ENCODE measurements at regions not wholly inside any gene's neighbourhood (a gene's known extent, or its start where the extent isn't known, plus 50 kb on each side); places are given as distances from the start of the nearest gene placed in this dataset.

GRCh38 chr6:146893690-146894089 lies 294.9 kb downstream of the ADGB start:
- no peak overlapping the region for H3K27ac ChIP-seq (ENCODE audit: low read depth in 2 of 2, low read length in 2 of 2)
- H3K36me3 ChIP-seq (ENCODE audit: control insufficient read depth in 2 of 3, insufficient read depth in 3 of 3, low read length in 3 of 3), result no peaks in the 10 kb centered on the region
- intact Hi-C loops (cut with DNase I), result no loop called here
- H3K9ac ChIP-seq (ENCODE audit: low read length in 3 of 3), result no peak overlapping the region
- H3K4me1 ChIP-seq (ENCODE audit: control insufficient read depth in 2 of 3, insufficient read depth in 2 of 3, low read depth in 1 of 3, low read length in 3 of 3), result no peaks in the 10 kb centered on the region
- H3K4me3 ChIP-seq (ENCODE audit: low read length in 3 of 3), result no peak overlapping the region
- FAIRE-seq (no peak), DNase-seq (no peak)
- H3K27me3 ChIP-seq (ENCODE audit: control insufficient read depth, insufficient read depth, low read length), result no peaks in the 10 kb centered on the region
- H3K9me3 ChIP-seq (ENCODE audit: control insufficient read depth in 2 of 3, insufficient read depth in 1 of 3, low read length in 3 of 3), result no peaks in the 10 kb centered on the region
- no peak for TF ChIP-seq CTCF (IDR thresholded peaks at IDR 0.05; ENCODE audit: borderline replicate concordance, extremely low read depth, insufficient read depth)

- FAIRE-seq, result no peak
- no peak for DNase-seq
- TF ChIP-seq CTCF (IDR thresholded peaks at IDR 0.05; ENCODE audit: borderline replicate concordance, extremely low read depth, insufficient read depth), result no peak
- Histone ChIP-seq H3K9ac (ENCODE audit: low read length in 3 of 3) (no peak overlapping the region), H3K9me3 (ENCODE audit: control insufficient read depth in 2 of 3, insufficient read depth in 1 of 3, low read length in 3 of 3) (no peaks in the 10 kb centered on the region), H3K36me3 (ENCODE audit: control insufficient read depth in 2 of 3, insufficient read depth in 3 of 3, low read length in 3 of 3) (no peaks in the 10 kb centered on the region), H3K4me3 (ENCODE audit: low read length in 3 of 3) (no peak overlapping the region), H3K27me3 (ENCODE audit: control insufficient read depth, insufficient read depth, low read length) (no peaks in the 10 kb centered on the region), H3K27ac (ENCODE audit: low read depth in 2 of 2, low read length in 2 of 2) (no peak overlapping the region), H3K4me1 (ENCODE audit: control insufficient read depth in 2 of 3, insufficient read depth in 2 of 3, low read depth in 1 of 3, low read length in 3 of 3) (no peaks in the 10 kb centered on the region)
- intact Hi-C loops (cut with DNase I), result no loop called here
Measured at GRCh38 chr6:146894624-146895023, 295.9 kb downstream of the ADGB start.

GRCh38 chr6:146895101-146895771 lies 296.5 kb downstream of the ADGB start:
- Histone ChIP-seq H3K4me1 (ENCODE audit: control insufficient read depth in 2 of 3, insufficient read depth in 2 of 3, low read depth in 1 of 3, low read length in 3 of 3) (no peaks in the 10 kb centered on the region), H3K9me3 (ENCODE audit: control insufficient read depth in 2 of 3, insufficient read depth in 1 of 3, low read length in 3 of 3) (no peaks in the 10 kb centered on the region), H3K9ac (ENCODE audit: low read length in 3 of 3) (no peak overlapping the region), H3K27ac (ENCODE audit: low read depth in 2 of 2, low read length in 2 of 2) (no peak overlapping the region), H3K4me3 (ENCODE audit: low read length in 3 of 3) (no peak overlapping the region), H3K27me3 (ENCODE audit: control insufficient read depth, insufficient read depth, low read length) (no peaks in the 10 kb centered on the region), H3K36me3 (ENCODE audit: control insufficient read depth in 2 of 3, insufficient read depth in 3 of 3, low read length in 3 of 3) (no peaks in the 10 kb centered on the region)
- TF ChIP-seq CTCF (IDR thresholded peaks at IDR 0.05; ENCODE audit: borderline replicate concordance, extremely low read depth, insufficient read depth), result no peak
- no peak for FAIRE-seq
- intact Hi-C loops (cut with DNase I), result no loop called here
- no peak for DNase-seq

- no peak for FAIRE-seq
Measured at GRCh38 chr6:146895772-146896061, 296.9 kb downstream of the ADGB start.

More at GRCh38 chr6:146895772-146896061, 296.9 kb downstream of the ADGB start:
- no peak for TF ChIP-seq CTCF (IDR thresholded peaks at IDR 0.05; ENCODE audit: borderline replicate concordance, extremely low read depth, insufficient read depth)
- DNase-seq, result no peak
- H3K9ac ChIP-seq (ENCODE audit: low read length in 3 of 3), result no peak overlapping the region
- H3K9me3 ChIP-seq (ENCODE audit: control insufficient read depth in 2 of 3, insufficient read depth in 1 of 3, low read length in 3 of 3), result no peaks in the 10 kb centered on the region
- no peaks in the 10 kb centered on the region for H3K36me3 ChIP-seq (ENCODE audit: control insufficient read depth in 2 of 3, insufficient read depth in 3 of 3, low read length in 3 of 3)
- intact Hi-C loops (cut with DNase I), result no loop called here
- H3K4me3 ChIP-seq (ENCODE audit: low read length in 3 of 3), result no peak overlapping the region
- no peak overlapping the region for H3K27ac ChIP-seq (ENCODE audit: low read depth in 2 of 2, low read length in 2 of 2)
- no peaks in the 10 kb centered on the region for H3K27me3 ChIP-seq (ENCODE audit: control insufficient read depth, insufficient read depth, low read length)
- no peaks in the 10 kb centered on the region for H3K4me1 ChIP-seq (ENCODE audit: control insufficient read depth in 2 of 3, insufficient read depth in 2 of 3, low read depth in 1 of 3, low read length in 3 of 3)
